Glutamatergic neuron (in vitro differentiated cells): ENCODE measurements at regions not wholly inside any gene's neighbourhood (a gene's known extent, or its start where the extent isn't known, plus 50 kb on each side); places are given as distances from the start of the nearest gene placed in this dataset.

Source experiments
- DNase-seq: peaks from one replicate; pipeline ENCODE4 v3.0.0; 2022
- H3K27ac Mint-ChIP-seq: one replicate; pipeline ENCODE4 v1.8.0; 2020; ENCODE audit warnings: mild to moderate bottlenecking, mixed read lengths, inconsistent platforms; ENCODE audit not compliant: unreplicated experiment
- H3K27me3 Mint-ChIP-seq: one replicate; pipeline ENCODE4 v1.8.0; 2020; ENCODE audit warnings: mild to moderate bottlenecking, moderate library complexity, mixed read lengths, inconsistent platforms; ENCODE audit not compliant: unreplicated experiment
- H3K36me3 Mint-ChIP-seq: one replicate; pipeline ENCODE4 v1.8.0; 2020; ENCODE audit warnings: mild to moderate bottlenecking, mixed read lengths, inconsistent platforms; ENCODE audit not compliant: unreplicated experiment
- H3K4me1 Mint-ChIP-seq: one replicate; pipeline ENCODE4 v1.8.0; 2020; ENCODE audit warnings: mild to moderate bottlenecking, low read depth, mixed read lengths, inconsistent platforms; ENCODE audit not compliant: unreplicated experiment
- H3K4me3 Mint-ChIP-seq: one replicate; pipeline ENCODE4 v1.8.0; 2020; ENCODE audit warnings: mild to moderate bottlenecking, mixed read lengths, inconsistent platforms; ENCODE audit not compliant: unreplicated experiment
- H3K9me3 Mint-ChIP-seq: one replicate; pipeline ENCODE4 v1.8.0; 2020; ENCODE audit warnings: mild to moderate bottlenecking, moderate library complexity, mixed read lengths, inconsistent platforms; ENCODE audit not compliant: unreplicated experiment
- CTCF ChIP-seq: fragments of 200-600 bp; sonication (generic); IDR thresholded peaks from one replicate; pipeline ENCODE4 v1.5.0; 2021; ENCODE audit not compliant: partially characterized antibody, unreplicated experiment

- Mint-ChIP-seq H3K27ac (no peak overlapping the region), H3K4me1 (no peaks in the 10 kb centered on the region), H3K27me3 (peaks cover 12% of the 10 kb centered on the region), H3K9me3 (peaks cover 34% of the 10 kb centered on the region), H3K4me3 (no peak overlapping the region), H3K36me3 (peaks cover 17% of the 10 kb centered on the region)
- no peak for DNase-seq
- no peak for TF ChIP-seq CTCF
These were observed 1153.7 kb downstream of the BRD1 start for GRCh38 chr22:48673806-48674500.

- no peak for TF ChIP-seq CTCF
- Mint-ChIP-seq H3K36me3 (peaks cover 17% of the 10 kb centered on the region), H3K4me3 (no peak overlapping the region), H3K27ac (no peak overlapping the region), H3K27me3 (peaks cover 12% of the 10 kb centered on the region), H3K4me1 (no peaks in the 10 kb centered on the region), H3K9me3 (peaks cover 30% of the 10 kb centered on the region)
- no peak for DNase-seq
These were observed 1155.3 kb downstream of the BRD1 start for GRCh38 chr22:48672387-48672786.

GRCh38 chr22:48670731-48671130 lies 1156.9 kb downstream of the BRD1 start:
- no peaks in the 10 kb centered on the region for H3K4me1 Mint-ChIP-seq
- peaks cover 17% of the 10 kb centered on the region for H3K36me3 Mint-ChIP-seq
- H3K4me3 Mint-ChIP-seq = no peak overlapping the region
- peaks cover 12% of the 10 kb centered on the region for H3K27me3 Mint-ChIP-seq
- H3K27ac Mint-ChIP-seq = no peak overlapping the region
- peaks cover 27% of the 10 kb centered on the region for H3K9me3 Mint-ChIP-seq
- TF ChIP-seq CTCF = no peak
- no peak for DNase-seq

- no peak for DNase-seq
- H3K4me3 Mint-ChIP-seq = no peak overlapping the region
- peaks cover 12% of the 10 kb centered on the region for H3K27me3 Mint-ChIP-seq
- H3K27ac Mint-ChIP-seq = no peak overlapping the region
- TF ChIP-seq CTCF = no peak
- H3K36me3 Mint-ChIP-seq = peaks cover 17% of the 10 kb centered on the region
- peaks cover 27% of the 10 kb centered on the region for H3K9me3 Mint-ChIP-seq
- no peaks in the 10 kb centered on the region for H3K4me1 Mint-ChIP-seq
These were observed 1157.5 kb downstream of the BRD1 start for GRCh38 chr22:48669986-48670716.

- Mint-ChIP-seq H3K27me3 (peaks cover 6% of the 10 kb centered on the region), H3K36me3 (peaks cover 14% of the 10 kb centered on the region), H3K4me1 (no peaks in the 10 kb centered on the region), H3K9me3 (peaks cover 19% of the 10 kb centered on the region), H3K27ac (no peak overlapping the region), H3K4me3 (no peak overlapping the region)
- DNase-seq = no peak
- no peak for TF ChIP-seq CTCF
These were observed 1158.4 kb downstream of the BRD1 start for GRCh38 chr22:48669226-48669625.
